ENCODE measurements at regions not wholly inside any gene's neighbourhood (a gene's known extent, or its start where the extent isn't known, plus 50 kb on each side); places are given as distances from the start of the nearest gene placed in this dataset.

DNA sequence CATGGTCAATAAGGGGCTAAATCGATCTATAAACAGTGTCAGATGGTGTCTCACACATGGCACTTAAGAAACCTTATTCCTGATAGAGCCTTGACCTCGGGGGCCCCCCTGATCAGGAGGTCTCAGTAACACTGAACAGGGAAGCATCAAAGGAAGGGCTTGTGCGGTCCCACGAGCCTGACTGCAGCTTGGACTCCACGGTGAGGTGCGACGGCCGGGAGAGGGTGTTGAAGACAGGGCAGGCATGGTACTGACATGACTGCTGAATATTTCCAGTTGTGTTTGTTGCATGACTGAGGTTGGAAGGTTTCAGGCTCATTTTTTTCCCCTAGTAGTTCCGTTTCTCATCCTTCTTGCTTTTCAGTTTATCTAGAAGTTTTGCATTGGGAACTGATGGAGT is 107.1 kb upstream of the JAG1 start:
- Histone ChIP-seq H3K9ac (ENCODE audit: low read depth, low read length) (no peak overlapping the region), H3K23ac (ENCODE audit: low read depth, low read length) (no peak overlapping the region), H3K4ac (ENCODE audit: low read depth, low read length) (no peak overlapping the region), H4K20me1 (ENCODE audit: insufficient read depth, low read length) (no peaks in the 10 kb centered on the region), H2AK5ac (ENCODE audit: low read depth, low read length) (no peak overlapping the region), H2BK15ac (ENCODE audit: low read depth, low read length) (no peak overlapping the region), H2AK9ac (replicated peaks; ENCODE audit: low read depth, low read length, poor library complexity) (no peak overlapping the region), H2BK120ac (ENCODE audit: low read depth, low read length) (no peak overlapping the region), H3K4me1 (ENCODE audit: control insufficient read depth, insufficient read depth, low read length) (no peaks in the 10 kb centered on the region; the same call in 1 of the 2 replicates), H3K27me3 (ENCODE audit: control insufficient read depth, insufficient read depth, low read length) (peaks cover 2% of the 10 kb centered on the region; the same call in 1 of the 2 replicates), H4K5ac (ENCODE audit: low read depth, low read length) (no peak overlapping the region), H3K14ac (replicated peaks; ENCODE audit: low read depth, low read length) (no peak overlapping the region), H4K91ac (ENCODE audit: insufficient read depth, low read depth, low read length) (no peak overlapping the region), H4K8ac (ENCODE audit: low read depth in 2 of 2, low read length in 2 of 2) (no peak overlapping the region), H3K79me1 (ENCODE audit: low read depth in 1 of 2, low read length in 2 of 2) (no peaks in the 10 kb centered on the region), H3K9me3 (ENCODE audit: control insufficient read depth, insufficient read depth, low read length) (no peaks in the 10 kb centered on the region), H3K4me3 (ENCODE audit: insufficient read depth, low read depth, low read length) (no peak overlapping the region), H3K9me1 (ENCODE audit: insufficient read depth, low read length) (no peaks in the 10 kb centered on the region), H3K56ac (ENCODE audit: extremely low read depth, insufficient read depth, low read length) (no peak overlapping the region), H3K4me2 (ENCODE audit: low read depth, low read length) (no peak overlapping the region), H3K18ac (ENCODE audit: low read depth, low read length) (no peak overlapping the region), H3K27ac (ENCODE audit: insufficient read depth, low read length) (no peak overlapping the region), H2BK20ac (ENCODE audit: low read depth, low read length) (no peak overlapping the region), H3K36me3 (ENCODE audit: control insufficient read depth, insufficient read depth, low read length) (no peaks in the 10 kb centered on the region), H2BK5ac (ENCODE audit: low read depth, low read length, poor library complexity, severe bottlenecking) (no peak overlapping the region), H2AFZ (replicated peaks; ENCODE audit: low read length, poor library complexity) (no peak overlapping the region)
- no TSS peak for BruUV-seq (replicated peaks)
- TF ChIP-seq, protein P1, sequence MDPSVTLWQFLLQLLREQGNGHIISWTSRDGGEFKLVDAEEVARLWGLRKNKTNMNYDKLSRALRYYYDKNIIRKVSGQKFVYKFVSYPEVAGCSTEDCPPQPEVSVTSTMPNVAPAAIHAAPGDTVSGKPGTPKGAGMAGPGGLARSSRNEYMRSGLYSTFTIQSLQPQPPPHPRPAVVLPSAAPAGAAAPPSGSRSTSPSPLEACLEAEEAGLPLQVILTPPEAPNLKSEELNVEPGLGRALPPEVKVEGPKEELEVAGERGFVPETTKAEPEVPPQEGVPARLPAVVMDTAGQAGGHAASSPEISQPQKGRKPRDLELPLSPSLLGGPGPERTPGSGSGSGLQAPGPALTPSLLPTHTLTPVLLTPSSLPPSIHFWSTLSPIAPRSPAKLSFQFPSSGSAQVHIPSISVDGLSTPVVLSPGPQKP (IDR thresholded peaks at IDR 0.05; ENCODE audit: borderline replicate concordance, low read depth, low read length) = no peak
- TF ChIP-seq, protein P2, sequence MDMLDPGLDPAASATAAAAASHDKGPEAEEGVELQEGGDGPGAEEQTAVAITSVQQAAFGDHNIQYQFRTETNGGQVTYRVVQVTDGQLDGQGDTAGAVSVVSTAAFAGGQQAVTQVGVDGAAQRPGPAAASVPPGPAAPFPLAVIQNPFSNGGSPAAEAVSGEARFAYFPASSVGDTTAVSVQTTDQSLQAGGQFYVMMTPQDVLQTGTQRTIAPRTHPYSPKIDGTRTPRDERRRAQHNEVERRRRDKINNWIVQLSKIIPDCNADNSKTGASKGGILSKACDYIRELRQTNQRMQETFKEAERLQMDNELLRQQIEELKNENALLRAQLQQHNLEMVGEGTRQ (IDR thresholded peaks at IDR 0.05; ENCODE audit: low read depth, low read length) = no peak
- TF ChIP-seq SMC3 (IDR thresholded peaks at IDR 0.05; ENCODE audit: low read depth, low read length) (no peak), MAFK (IDR thresholded peaks at IDR 0.05; ENCODE audit: low read depth, low read length) (no peak)
- TF ChIP-seq, protein P3, sequence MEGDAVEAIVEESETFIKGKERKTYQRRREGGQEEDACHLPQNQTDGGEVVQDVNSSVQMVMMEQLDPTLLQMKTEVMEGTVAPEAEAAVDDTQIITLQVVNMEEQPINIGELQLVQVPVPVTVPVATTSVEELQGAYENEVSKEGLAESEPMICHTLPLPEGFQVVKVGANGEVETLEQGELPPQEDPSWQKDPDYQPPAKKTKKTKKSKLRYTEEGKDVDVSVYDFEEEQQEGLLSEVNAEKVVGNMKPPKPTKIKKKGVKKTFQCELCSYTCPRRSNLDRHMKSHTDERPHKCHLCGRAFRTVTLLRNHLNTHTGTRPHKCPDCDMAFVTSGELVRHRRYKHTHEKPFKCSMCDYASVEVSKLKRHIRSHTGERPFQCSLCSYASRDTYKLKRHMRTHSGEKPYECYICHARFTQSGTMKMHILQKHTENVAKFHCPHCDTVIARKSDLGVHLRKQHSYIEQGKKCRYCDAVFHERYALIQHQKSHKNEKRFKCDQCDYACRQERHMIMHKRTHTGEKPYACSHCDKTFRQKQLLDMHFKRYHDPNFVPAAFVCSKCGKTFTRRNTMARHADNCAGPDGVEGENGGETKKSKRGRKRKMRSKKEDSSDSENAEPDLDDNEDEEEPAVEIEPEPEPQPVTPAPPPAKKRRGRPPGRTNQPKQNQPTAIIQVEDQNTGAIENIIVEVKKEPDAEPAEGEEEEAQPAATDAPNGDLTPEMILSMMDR (conservative IDR thresholded peaks at IDR 0.05; ENCODE audit: low read depth, low read length) = no peak
- ChIA-PET CTCF (interaction anchor here (0.8 kb wide), 1 partner anchor 16 kb away, joined by 3 read pairs; no protein-coding TSS in a partner anchor), POLR2A (ENCODE audit: unreplicated experiment) (no interaction called here)
- intact Hi-C loops (cut with micrococcal nuclease) (no loop called here), in situ Hi-C loops (cut with MboI; ENCODE audit: low sequenced_read_pairs) (no loop called here), dilution Hi-C loops (cut with HindIII; ENCODE audit: low sequenced_read_pairs, unreplicated experiment) (no loop called here)
- 40% methylated on average over 3 of the region's 9 CpGs; no CpG with 5 or more reads in 1 of the 2 experiments for WGBS, 2 experiments (ENCODE audit: extremely low coverage in 2 of 2, insufficient read length in 1 of 2)
- DNase-seq = no peak
- no peak for ATAC-seq (ENCODE audit: low read depth)
